ENCODE measurements at regions not wholly inside any gene's neighbourhood (a gene's known extent, or its start where the extent isn't known, plus 50 kb on each side); places are given as distances from the start of the nearest gene placed in this dataset.
A peak's percentile ranks its signal among the peaks of the same experiment; 100 is the strongest.

- DNase-seq, result no peak
Measured at GRCh38 chr4:56200275-56200674, 187.0 kb downstream of the AASDH start.

- DNase-seq, result no peak
Measured at GRCh38 chr4:56198265-56198664, 189.0 kb downstream of the AASDH start.

- no peak for DNase-seq
Measured at GRCh38 chr4:56197387-56197786, 189.9 kb downstream of the AASDH start.

GRCh38 chr4:56195025-56195424, 192.3 kb downstream of the AASDH start:
- DNase-seq, result no peak

- DNase-seq, result no peak
Measured at GRCh38 chr4:56191534-56191933, 195.8 kb downstream of the AASDH start.

- no peak for DNase-seq
Measured at GRCh38 chr4:56187688-56188087, 199.6 kb downstream of the AASDH start.

- DNase-seq, result no peak
Measured at GRCh38 chr4:56186808-56187523, 200.3 kb downstream of the AASDH start.

GRCh38 chr4:56185901-56186300, 201.4 kb downstream of the AASDH start:
- DNase-seq, result no peak

GRCh38 chr4:56184214-56184613, 203.1 kb downstream of the AASDH start:
- DNase-seq, result no peak

GRCh38 chr4:56183344-56183959, 203.8 kb downstream of the AASDH start:
- DNase-seq, result no peak

GRCh38 chr4:56182356-56182755, 204.9 kb downstream of the AASDH start:
- DNase-seq, result no peak

- peak; percentile 32 for DNase-seq
Measured at GRCh38 chr4:56181140-56181953, 205.9 kb downstream of the AASDH start.

- no peak for DNase-seq
Measured at GRCh38 chr4:56169061-56169460, 218.2 kb downstream of the AASDH start.

GRCh38 chr4:56164907-56165306, 216.2 kb downstream of the CEP135 start:
- DNase-seq, result no peak

GRCh38 chr4:56160636-56161035, 211.9 kb downstream of the CEP135 start:
- DNase-seq, result no peak

- peak; percentile 42 for DNase-seq
Measured at GRCh38 chr4:56158483-56158882, 209.7 kb downstream of the CEP135 start.

GRCh38 chr4:56156141-56156540, 207.4 kb downstream of the CEP135 start:
- DNase-seq, result no peak

GRCh38 chr4:56155432-56155831, 206.7 kb downstream of the CEP135 start:
- DNase-seq, result no peak

GRCh38 chr4:56149591-56149990, 200.8 kb downstream of the CEP135 start:
- DNase-seq, result no peak

GRCh38 chr4:56148428-56148827, 199.7 kb downstream of the CEP135 start:
- no peak for DNase-seq

- DNase-seq, result no peak
Measured at GRCh38 chr4:56147371-56147770, 198.6 kb downstream of the CEP135 start.

GRCh38 chr4:56146956-56147355, 198.2 kb downstream of the CEP135 start:
- DNase-seq, result no peak

GRCh38 chr4:56142088-56142487, 193.3 kb downstream of the CEP135 start:
- DNase-seq, result no peak

GRCh38 chr4:56139241-56139827, 190.6 kb downstream of the CEP135 start:
- no peak for DNase-seq
